OCI-LY1 (cell line): ENCODE measurements at regions not wholly inside any gene's neighbourhood (a gene's known extent, or its start where the extent isn't known, plus 50 kb on each side); places are given as distances from the start of the nearest gene placed in this dataset.

Experiments used
- H2AFZ ChIP-seq: fragments of 200-600 bp; sonication (generic), shearing (Covaris generic); 2 replicates; pipeline ENCODE4 v1.6.0; 2014; ENCODE audit warnings: antibody characterized with exemption, mild to moderate bottlenecking, low read length
- H3F3A ChIP-seq: fragments of 200-600 bp; sonication (generic), shearing (Covaris generic); 2 replicates; pipeline ENCODE4 v1.6.0; 2014; ENCODE audit warnings: mild to moderate bottlenecking, antibody characterized with exemption, low read length, moderate library complexity; ENCODE audit not compliant: insufficient read depth
- H3K27ac ChIP-seq: fragments of 200-600 bp; sonication (generic); 2 replicates; pipeline ENCODE4 v1.5.1; 2014; ENCODE audit warnings: low read length, mixed run types, mild to moderate bottlenecking, low read depth; ENCODE audit not compliant: poor library complexity, severe bottlenecking
- H3K27me3 ChIP-seq: fragments of 200-600 bp; sonication (generic); 2 replicates; pipeline ENCODE4 v1.6.0; 2014; ENCODE audit warnings: antibody characterized with exemption, mild to moderate bottlenecking, low read length, moderate library complexity; ENCODE audit not compliant: insufficient read depth
- H3K36me3 ChIP-seq: fragments of 200-600 bp; sonication (generic); 2 replicates; pipeline ENCODE4 v1.6.1; 2014; ENCODE audit warnings: mild to moderate bottlenecking, antibody characterized with exemption, low read length, moderate library complexity, mixed read lengths; ENCODE audit not compliant: insufficient read depth
- H3K4me1 ChIP-seq: fragments of 200-600 bp; sonication (generic); 2 replicates; pipeline ENCODE4 v1.5.1; 2014; ENCODE audit warnings: mild to moderate bottlenecking, low read length, moderate library complexity; ENCODE audit not compliant: insufficient read depth, severe bottlenecking
- H3K4me2 ChIP-seq: fragments of 200-600 bp; sonication (generic), shearing (Covaris generic); 2 replicates; pipeline ENCODE4 v1.6.1; 2014; ENCODE audit warnings: low read length
- H3K4me3 ChIP-seq: fragments of 200-600 bp; sonication (generic); 2 replicates; pipeline ENCODE4 v1.5.1; 2014; ENCODE audit warnings: low read length, low read depth, mild to moderate bottlenecking, mixed read lengths; ENCODE audit not compliant: poor library complexity, severe bottlenecking
- H3K79me2 ChIP-seq: fragments of 200-600 bp; shearing (Covaris generic); 2 replicates; pipeline ENCODE4 v1.6.1; 2016; ENCODE audit warnings: mixed run types, low read length, mixed read lengths; ENCODE audit not compliant: insufficient read depth
- H3K9ac ChIP-seq: fragments of 200-600 bp; sonication (generic), shearing (Covaris generic); 2 replicates; pipeline ENCODE4 v1.6.1; 2014; ENCODE audit warnings: mild to moderate bottlenecking, low read length, mixed read lengths
- H3K9me2 ChIP-seq: fragments of 200-600 bp; sonication (generic), shearing (Covaris generic); 2 replicates; pipeline ENCODE4 v1.6.1; 2014; ENCODE audit warnings: low read depth, mild to moderate bottlenecking, low read length, mixed read lengths
- H3K9me3 ChIP-seq: fragments of 200-600 bp; shearing (Covaris generic); 2 replicates; pipeline ENCODE4 v1.6.1; 2014; ENCODE audit warnings: low read length, mixed read lengths
- H4K20me1 ChIP-seq: fragments of 200-600 bp; sonication (generic), shearing (Covaris generic); 2 replicates; pipeline ENCODE4 v1.6.0; 2016; ENCODE audit warnings: mild to moderate bottlenecking, low read length; ENCODE audit not compliant: insufficient read depth
- CTCF ChIP-seq: fragments of 200-600 bp; sonication (generic), shearing (Covaris generic); IDR thresholded peaks from 2 replicates; pipeline ENCODE4 v1.5.1; 2017; ENCODE audit warnings: mild to moderate bottlenecking, antibody characterized with exemption, low read length, moderate library complexity, mixed read lengths
- EZH2 ChIP-seq: fragments of 200-600 bp; sonication (generic), shearing (Covaris generic); IDR thresholded peaks from 2 replicates; pipeline ENCODE4 v1.8.0; 2017; ENCODE audit warnings: borderline replicate concordance, mixed run types, mild to moderate bottlenecking, antibody characterized with exemption, low read length, moderate library complexity, mixed read lengths

- no peak overlapping the region for H3K4me3 ChIP-seq
- H3K9ac ChIP-seq: no peak overlapping the region
- no peaks in the 10 kb centered on the region for H3K4me1 ChIP-seq
- no peak overlapping the region for H3K4me2 ChIP-seq
- TF ChIP-seq EZH2: no peak
- no peak for TF ChIP-seq CTCF
- no peak overlapping the region for H3K27ac ChIP-seq
- no peaks in the 10 kb centered on the region for H3K9me2 ChIP-seq
- no peaks in the 10 kb centered on the region for H3K36me3 ChIP-seq
- H3K79me2 ChIP-seq: no peaks in the 10 kb centered on the region
- H3K9me3 ChIP-seq: no peaks in the 10 kb centered on the region
- H2AFZ ChIP-seq: no peak overlapping the region
- no peaks in the 10 kb centered on the region for H4K20me1 ChIP-seq
- H3K27me3 ChIP-seq: no peaks in the 10 kb centered on the region
- no peaks in the 10 kb centered on the region for H3F3A ChIP-seq
Measured at GRCh38 chr2:128775914-128776285, 457.2 kb upstream of the HS6ST1 start.

GRCh38 chr2:128776461-128777195 is 458.0 kb upstream of the HS6ST1 start:
- Histone ChIP-seq H3K4me2 (no peak overlapping the region), H3K27ac (no peak overlapping the region), H3K4me3 (no peak overlapping the region)

GRCh38 chr2:128777196-128778035 is 458.7 kb upstream of the HS6ST1 start:
- Histone ChIP-seq H3K4me1 (no peaks in the 10 kb centered on the region), H3K9ac (no peak overlapping the region), H3K9me2 (no peaks in the 10 kb centered on the region), H3K36me3 (no peaks in the 10 kb centered on the region), H3K4me3 (no peak overlapping the region), H3K4me2 (no peak overlapping the region), H3K27ac (no peak overlapping the region), H4K20me1 (no peaks in the 10 kb centered on the region), H3K79me2 (no peaks in the 10 kb centered on the region), H3K9me3 (no peaks in the 10 kb centered on the region), H2AFZ (no peak overlapping the region), H3F3A (no peaks in the 10 kb centered on the region), H3K27me3 (no peaks in the 10 kb centered on the region)
- no peak for TF ChIP-seq CTCF
- TF ChIP-seq EZH2: no peak

More at GRCh38 chr2:128776461-128777195, 458.0 kb upstream of the HS6ST1 start:
- Histone ChIP-seq H3K9me2 (no peaks in the 10 kb centered on the region), H3K36me3 (no peaks in the 10 kb centered on the region), H3F3A (no peaks in the 10 kb centered on the region), H3K4me1 (no peaks in the 10 kb centered on the region), H3K9ac (no peak overlapping the region), H3K79me2 (no peaks in the 10 kb centered on the region), H2AFZ (no peak overlapping the region), H3K9me3 (no peaks in the 10 kb centered on the region), H4K20me1 (no peaks in the 10 kb centered on the region), H3K27me3 (no peaks in the 10 kb centered on the region)
- TF ChIP-seq EZH2 (no peak), CTCF (no peak)
